ENCODE measurements at regions not wholly inside any gene's neighbourhood (a gene's known extent, or its start where the extent isn't known, plus 50 kb on each side); places are given as distances from the start of the nearest gene placed in this dataset.

DNA sequence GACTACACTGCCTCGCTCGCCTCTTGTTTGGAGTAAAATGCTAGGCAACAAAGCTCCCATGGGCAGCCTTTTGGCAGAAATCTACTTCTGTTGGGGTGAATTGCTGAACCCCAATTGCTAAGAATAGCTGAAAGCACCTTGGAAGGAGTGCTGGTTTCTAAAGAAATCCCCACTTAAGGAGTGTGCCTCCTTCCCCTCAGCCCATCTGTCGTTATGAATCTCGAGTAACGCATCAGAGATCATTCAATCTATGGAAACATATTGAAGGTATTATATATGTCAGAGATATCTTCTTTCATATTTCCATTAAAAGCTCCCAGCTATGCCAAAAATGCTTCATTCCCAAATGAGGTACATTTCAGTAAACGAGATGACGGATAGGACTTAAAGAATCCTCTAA lies 229.6 kb upstream of the BLID start:
- TF ChIP-seq GATA2 (IDR thresholded peaks at IDR 0.05; ENCODE audit: low read depth, low read length): no peak
- TF ChIP-seq GATA3 (IDR thresholded peaks at IDR 0.05; ENCODE audit: low read depth, low read length): no peak

Data from SH-SY5Y (cell line).